K562 (cell line): ENCODE measurements at regions not wholly inside any gene's neighbourhood (a gene's known extent, or its start where the extent isn't known, plus 50 kb on each side); places are given as distances from the start of the nearest gene placed in this dataset.

ENCODE experiments used
- ATAC-seq: fragments of 200-7000 bp; cut with Tn5 transposase; 3 replicates; pipeline ENCODE4 v1.9.1; 2020; ENCODE audit warnings: moderate library complexity
- BruUV-seq: library from RNA; stranded (reverse); fragments of 400-500 nt; replicated peaks from 2 replicates; lab custom pipeline; 2021; lab: Mats Ljungman, UMichigan
- CTCF ChIA-PET: fragments of 300-600 bp; formaldehyde crosslinking; extraction: SDS; loops from one replicate; lab custom pipeline; 2021; ENCODE audit warnings: low intra/inter-chr PET ratio; lab: Yijun Ruan, JAX
- POLR2A ChIA-PET: fragments of 300-600, 350-650 bp; sonication (Branson Sonifier 250); formaldehyde crosslinking; extraction: SDS; loops from one replicate; lab custom pipeline; 2021; ENCODE audit warnings: antibody characterized with exemption, inconsistent platforms; lab: Yijun Ruan, JAX
- DNase-seq, 4 experiments: peaks; one replicate each; pipeline versions ENCODE4 v3.0.0 to v3.0.0-alpha.2; 2011 to 2018; ENCODE audit warnings: low spot score in 3 of 4, mixed read lengths in 3 of 4; ENCODE audit errors: extremely low read depth in 1 of 4
- FAIRE-seq: peaks from 2 replicates; lab custom pipeline; 2011; peaks lifted over from hg19 to GRCh38; lab: Jason Lieb, UNC
- H2AFZ ChIP-seq: 2 replicates; pipeline ENCODE4 v1.6.0; 2011; ENCODE audit warnings: low read depth, low read length, control low read depth, inconsistent platforms
- H3K27ac ChIP-seq: fragments of 200-600 bp; 3 replicates; pipeline ENCODE4 v1.8.0; 2011; ENCODE audit warnings: low read depth, mild to moderate bottlenecking, control low read depth, inconsistent platforms, low read length, moderate library complexity, mixed read lengths; ENCODE audit errors: extremely low read depth
- H3K27me3 ChIP-seq, 2 experiments: fragments of 300-600 bp in 1 of 2; 2 replicates in 1 of 2; 3 replicates in 1 of 2; pipeline versions ENCODE4 v1.6.0 to v1.8.0; 2011; ENCODE audit warnings: inconsistent platforms in 2 of 2, low read length in 2 of 2, mild to moderate bottlenecking in 1 of 2, mixed read lengths in 1 of 2, moderate library complexity in 1 of 2; ENCODE audit not compliant: control insufficient read depth in 2 of 2, insufficient read depth in 2 of 2
- H3K36me3 ChIP-seq: fragments of 300-600 bp; 3 replicates; pipeline ENCODE4 v1.8.0; 2011; ENCODE audit warnings: mild to moderate bottlenecking, low read length, inconsistent platforms; ENCODE audit not compliant: control insufficient read depth, insufficient read depth
- H3K4me1 ChIP-seq, 2 experiments: fragments of 200-600 bp in 1 of 2; replicated peaks in 1 of 2; 2 replicates in 1 of 2; 3 replicates in 1 of 2; pipeline versions ENCODE4 v1.5.1 to v1.8.0; 2011; ENCODE audit warnings: inconsistent platforms in 2 of 2, low read length in 2 of 2, mild to moderate bottlenecking in 1 of 2, mixed read lengths in 1 of 2, moderate library complexity in 1 of 2; ENCODE audit not compliant: control insufficient read depth in 2 of 2, insufficient read depth in 2 of 2
- H3K4me2 ChIP-seq: 2 replicates; pipeline ENCODE4 v1.6.1; 2011; ENCODE audit warnings: low read length, control low read depth, inconsistent platforms, mixed read lengths; ENCODE audit not compliant: insufficient read depth
- H3K4me3 ChIP-seq: fragments of 200-600 bp; sonication (generic), shearing (Covaris generic); 2 replicates; pipeline ENCODE4 v1.5.1; 2016; ENCODE audit warnings: control low read depth, inconsistent platforms
- H3K79me2 ChIP-seq: fragments of 200-600 bp; 3 replicates; pipeline ENCODE4 v1.8.0; 2011; ENCODE audit warnings: low read length, inconsistent platforms; ENCODE audit not compliant: control insufficient read depth, insufficient read depth
- H3K9ac ChIP-seq, 2 experiments: 2 replicates each; pipeline versions ENCODE4 v1.6.0 to v1.6.1; 2011; ENCODE audit warnings: low read depth in 2 of 2, low read length in 2 of 2, control low read depth in 1 of 2, inconsistent platforms in 1 of 2, mild to moderate bottlenecking in 1 of 2, mixed read lengths in 1 of 2; ENCODE audit not compliant: insufficient read depth in 1 of 2
- H3K9me1 ChIP-seq: one replicate; pipeline ENCODE4 v1.6.0; 2011; ENCODE audit warnings: inconsistent platforms, mild to moderate bottlenecking, low read length, moderate library complexity; ENCODE audit not compliant: control insufficient read depth, insufficient read depth
- H3K9me3 ChIP-seq: replicated peaks from 2 replicates; pipeline ENCODE4 v1.5.1; 2011; ENCODE audit warnings: low read depth, low read length, inconsistent platforms; ENCODE audit not compliant: control insufficient read depth, insufficient read depth
- H4K20me1 ChIP-seq: replicated peaks from 2 replicates; pipeline ENCODE4 v1.6.1; 2011; ENCODE audit warnings: low read length, inconsistent platforms, mixed read lengths; ENCODE audit not compliant: control insufficient read depth, insufficient read depth
- AFF4 ChIP-seq: sonication (generic); formaldehyde crosslinking; IDR thresholded peaks from 2 replicates; pipeline ENCODE4 v1.8.0; 2023; ENCODE audit warnings: mild to moderate bottlenecking, missing genetic modification reagents
- CREB3 ChIP-seq: fragments of 450-650 bp; conservative IDR thresholded peaks from 2 replicates; pipeline ENCODE4 v1.6.1; 2016; ENCODE audit warnings: missing genetic modification characterization, low read depth, mild to moderate bottlenecking, missing compliant biosample characterization, moderate library complexity
- GTF3C2 ChIP-seq: IDR thresholded peaks from 3 replicates; pipeline ENCODE4 v1.6.1; 2011; ENCODE audit warnings: borderline replicate concordance, mild to moderate bottlenecking, moderate library complexity; ENCODE audit not compliant: insufficient read length; ENCODE audit errors: extremely low read depth
- HNRNPL ChIP-seq: fragments of 200-400 bp; formaldehyde crosslinking; IDR thresholded peaks from 2 replicates; pipeline ENCODE4 v1.6.1; 2017; ENCODE audit warnings: low read depth, mild to moderate bottlenecking, low read length
- NBN ChIP-seq: fragments of 450-650 bp; IDR thresholded peaks from 2 replicates; pipeline ENCODE4 v1.6.1; 2016; ENCODE audit warnings: low read depth, mild to moderate bottlenecking
- NCOA1 ChIP-seq: fragments of 450-650 bp; IDR thresholded peaks from 2 replicates; pipeline ENCODE4 v1.6.1; 2016; ENCODE audit warnings: low read depth
- NCOA6 ChIP-seq: fragments of 450-650 bp; IDR thresholded peaks from 2 replicates; pipeline ENCODE4 v1.6.1; 2017; ENCODE audit warnings: mild to moderate bottlenecking
- NFYB ChIP-seq: IDR thresholded peaks from 2 replicates; pipeline ENCODE4 v1.6.1; 2011; ENCODE audit warnings: mild to moderate bottlenecking, moderate library complexity; ENCODE audit not compliant: insufficient read length; ENCODE audit errors: extremely low read depth
- PCBP2 ChIP-seq: fragments of 200-400 bp; formaldehyde crosslinking; IDR thresholded peaks from 2 replicates; pipeline ENCODE4 v1.6.1; 2018; ENCODE audit warnings: low read length, low read depth, mild to moderate bottlenecking, moderate library complexity; ENCODE audit not compliant: poor library complexity, severe bottlenecking
- SIRT6 ChIP-seq: IDR thresholded peaks from one replicate; pipeline ENCODE4 v1.6.1; 2012; ENCODE audit warnings: low read depth, mild to moderate bottlenecking, control low read depth, inconsistent platforms, low read length, moderate library complexity
- ZNF133 ChIP-seq: fragments of 250-450 bp; sonication (Bioruptor Pico); IDR thresholded peaks from 2 replicates; pipeline ENCODE4 v1.4.0; 2020; ENCODE audit warnings: mild to moderate bottlenecking
- ZNF175 ChIP-seq: fragments of 200-800 bp; sonication (Bioruptor generic); IDR thresholded peaks from 2 replicates; pipeline ENCODE4 v1.6.1; 2016; ENCODE audit warnings: low read depth, mild to moderate bottlenecking, missing genetic modification characterization, missing compliant biosample characterization
- ZNF589 ChIP-seq: fragments of 200-800 bp; sonication (Bioruptor generic); IDR thresholded peaks from 2 replicates; pipeline ENCODE4 v1.6.1; 2016; ENCODE audit warnings: low read depth, missing genetic modification characterization, missing compliant biosample characterization
- WGBS: fragments of 100-300 bp; shearing (Covaris generic); methylation state at CpG from one replicate; pipeline ENCODE4 v1.1.6; 2016; ENCODE audit warnings: low coverage, mixed read lengths; ENCODE audit not compliant: insufficient coverage; ENCODE audit errors: missing lambda C conversion rate; 5-methylcytosine and 5-hydroxymethylcytosine counted together
- in situ Hi-C: fragments of 300-500 bp; cut with MboI; formaldehyde crosslinking; loops from 4 replicates; pipeline ENCODE4 v1.15.0; 2018; ENCODE audit warnings: inconsistent platforms, mixed read lengths
- intact Hi-C: fragments of 100-400 bp; cut with micrococcal nuclease; formaldehyde crosslinking; loops from 2 replicates; pipeline ENCODE4 v1.14.2; 2022

- Histone ChIP-seq H3K27me3 (no peaks in the 10 kb centered on the region), H3K36me3 (no peaks in the 10 kb centered on the region), H3K4me2 (no peak overlapping the region), H3K9ac (no peak overlapping the region), H3K4me3 (no peak overlapping the region), H3K79me2 (no peaks in the 10 kb centered on the region), H3K27ac (no peak overlapping the region), H2AFZ (no peak overlapping the region), H3K9me3 (no peaks in the 10 kb centered on the region), H3K9me1 (no peaks in the 10 kb centered on the region), H4K20me1 (no peaks in the 10 kb centered on the region), H3K4me1 (no peaks in the 10 kb centered on the region)
- in situ Hi-C loops (no loop called here), intact Hi-C loops (loop anchor here (10.0 kb wide), 1 partner anchor 323 kb away; no protein-coding TSS in a partner anchor)
- no TSS peak for BruUV-seq
- CTCF ChIA-PET: interaction anchor here (0.6 kb wide), 1 partner anchor 148 kb away, joined by 3 read pairs; no protein-coding TSS in a partner anchor
- DNase-seq (no peak), ATAC-seq (no peak), FAIRE-seq (no peak)
- POLR2A ChIA-PET: no interaction called here
- 19% methylated on average over 4 of the region's 4 CpGs for WGBS
- TF ChIP-seq NCOA6 (no peak), ZNF589 (no peak), PCBP2 (no peak), CREB3 (no peak), HNRNPL (no peak), GTF3C2 (no peak), ZNF175 (CRISPR knock-in tag) (no peak), ZNF133 (CRISPR knock-in tag) (no peak), NBN (no peak), SIRT6 (no peak), NFYB (no peak), NCOA1 (no peak), AFF4 (CRISPR knock-in tag) (no peak)
These were observed 160.3 kb downstream of the CEMIP2 start for GRCh38 chr9:71608021-71608420.
